ENCODE measurements at regions not wholly inside any gene's neighbourhood (a gene's known extent, or its start where the extent isn't known, plus 50 kb on each side); places are given as distances from the start of the nearest gene placed in this dataset.

DNA sequence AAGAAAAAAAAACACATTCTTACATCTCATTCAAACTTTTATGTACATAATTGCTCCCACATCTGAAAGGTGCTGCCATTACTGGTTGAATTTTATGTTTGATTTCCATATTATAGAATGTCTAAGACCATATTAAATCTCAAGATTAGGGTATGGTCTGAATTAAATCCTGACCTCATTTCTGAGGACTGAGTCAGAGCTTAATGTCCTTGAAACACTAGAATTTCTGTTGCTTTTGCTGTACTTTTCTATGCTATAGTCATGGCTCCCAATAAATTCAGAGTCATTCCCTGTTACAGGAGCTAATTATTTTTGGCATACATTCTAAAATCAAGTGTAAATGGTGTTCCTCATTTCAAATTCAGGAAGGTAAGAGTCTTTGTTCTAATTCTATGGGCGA is 285.3 kb upstream of the MANEA start:
- BruUV-seq (replicated peaks), result no TSS peak
- H3K9ac ChIP-seq (ENCODE audit: low read length), result no peak overlapping the region
- no peak overlapping the region for H3K4me2 ChIP-seq (ENCODE audit: low read length)
- H2AFZ ChIP-seq (ENCODE audit: low read depth, low read length, poor library complexity, severe bottlenecking), result no peak overlapping the region
- H3K9me2 ChIP-seq (ENCODE audit: insufficient read depth), result no peaks in the 10 kb centered on the region
- H3K36me3 ChIP-seq (ENCODE audit: control insufficient read depth in 1 of 2, insufficient read depth in 2 of 2, low read length in 2 of 2), result no peaks in the 10 kb centered on the region
- RAD21 ChIA-PET (ENCODE audit: low non-redundant PET in 1 of 2, low total read pairs in 2 of 2, uncharacterized antibody in 2 of 2, unreplicated experiment in 2 of 2), result no interaction called here
- TF ChIP-seq EZH2phosphoT487 (IDR thresholded peaks at IDR 0.05; ENCODE audit: borderline replicate concordance) (no peak), SP1 (IDR thresholded peaks at IDR 0.05; ENCODE audit: low read depth) (no peak), ELF1 (IDR thresholded peaks at IDR 0.05; ENCODE audit: borderline replicate concordance, low read depth) (no peak), CBX3 (IDR thresholded peaks at IDR 0.05; ENCODE audit: low read depth) (no peak), CEBPB (IDR thresholded peaks at IDR 0.05; ENCODE audit: low read depth) (no peak), JUND (IDR thresholded peaks at IDR 0.05) (no peak), POLR2AphosphoS5 (IDR thresholded peaks at IDR 0.05; ENCODE audit: low read depth, low read length) (no peak), EZH2 (IDR thresholded peaks at IDR 0.05) (no peak)
- TF ChIP-seq, protein P1, sequence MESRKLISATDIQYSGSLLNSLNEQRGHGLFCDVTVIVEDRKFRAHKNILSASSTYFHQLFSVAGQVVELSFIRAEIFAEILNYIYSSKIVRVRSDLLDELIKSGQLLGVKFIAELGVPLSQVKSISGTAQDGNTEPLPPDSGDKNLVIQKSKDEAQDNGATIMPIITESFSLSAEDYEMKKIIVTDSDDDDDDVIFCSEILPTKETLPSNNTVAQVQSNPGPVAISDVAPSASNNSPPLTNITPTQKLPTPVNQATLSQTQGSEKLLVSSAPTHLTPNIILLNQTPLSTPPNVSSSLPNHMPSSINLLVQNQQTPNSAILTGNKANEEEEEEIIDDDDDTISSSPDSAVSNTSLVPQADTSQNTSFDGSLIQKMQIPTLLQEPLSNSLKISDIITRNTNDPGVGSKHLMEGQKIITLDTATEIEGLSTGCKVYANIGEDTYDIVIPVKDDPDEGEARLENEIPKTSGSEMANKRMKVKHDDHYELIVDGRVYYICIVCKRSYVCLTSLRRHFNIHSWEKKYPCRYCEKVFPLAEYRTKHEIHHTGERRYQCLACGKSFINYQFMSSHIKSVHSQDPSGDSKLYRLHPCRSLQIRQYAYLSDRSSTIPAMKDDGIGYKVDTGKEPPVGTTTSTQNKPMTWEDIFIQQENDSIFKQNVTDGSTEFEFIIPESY (IDR thresholded peaks at IDR 0.05; ENCODE audit: extremely low read depth, insufficient replicate concordance, low read length), result no peak
- H4K20me1 ChIP-seq (ENCODE audit: insufficient read depth), result no peaks in the 10 kb centered on the region
- no peak for DNase-seq (ENCODE audit: low read depth, low spot score)
- CTCF ChIA-PET, result no interaction called here
- H3K79me2 ChIP-seq (ENCODE audit: insufficient read depth, low read length), result no peaks in the 10 kb centered on the region
- no peak for ATAC-seq
- H3K4me3 ChIP-seq (replicated peaks in 1 of 2; ENCODE audit: low read depth in 1 of 2, low read length in 2 of 2), result no peak overlapping the region
- no peak overlapping the region for H3K27ac ChIP-seq (ENCODE audit: low read depth, low read length)
- POLR2A ChIA-PET, result no interaction called here
- H3K27me3 ChIP-seq (ENCODE audit: insufficient read depth, low read length), result no peaks in the 10 kb centered on the region
- no peaks in the 10 kb centered on the region for H3K4me1 ChIP-seq (ENCODE audit: control insufficient read depth in 1 of 2, insufficient read depth in 2 of 2, low read length in 2 of 2)
- H3K9me3 ChIP-seq (ENCODE audit: control insufficient read depth in 1 of 2, insufficient read depth in 1 of 2, low read depth in 1 of 2, low read length in 2 of 2), result no peaks in the 10 kb centered on the region; a peak in 1 of 4 replicates
- intact Hi-C loops (cut with micrococcal nuclease), result no loop called here

DNA sequence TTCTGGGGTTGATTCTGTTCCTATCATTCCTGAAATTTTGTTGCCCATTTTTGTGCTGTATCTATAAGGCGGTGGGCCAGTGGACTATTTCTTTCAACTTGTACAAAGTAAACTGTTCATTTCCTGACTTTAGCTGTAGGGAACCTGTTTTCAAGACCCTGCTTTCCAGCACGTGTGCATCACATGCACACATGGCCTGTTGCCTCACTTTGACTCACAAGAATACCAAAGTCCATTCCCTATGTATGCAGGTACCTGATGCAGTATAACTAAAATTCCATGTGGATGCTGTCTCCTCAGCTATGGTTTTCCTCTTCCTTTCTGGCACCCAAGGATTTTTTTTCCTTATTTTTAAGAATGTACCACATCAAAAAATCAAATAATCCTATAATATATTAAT is 284.1 kb upstream of the MANEA start:
- no peaks in the 10 kb centered on the region; a peak in 1 of 4 replicates for H3K9me3 ChIP-seq (ENCODE audit: control insufficient read depth in 1 of 2, insufficient read depth in 1 of 2, low read depth in 1 of 2, low read length in 2 of 2)
- POLR2A ChIA-PET, result no interaction called here
- no peaks in the 10 kb centered on the region for H3K4me1 ChIP-seq (ENCODE audit: control insufficient read depth in 1 of 2, insufficient read depth in 2 of 2, low read length in 2 of 2)
- H3K79me2 ChIP-seq (ENCODE audit: insufficient read depth, low read length), result no peaks in the 10 kb centered on the region
- no peak for DNase-seq (ENCODE audit: low read depth, low spot score)
- BruUV-seq (replicated peaks), result no TSS peak
- H3K27me3 ChIP-seq (ENCODE audit: insufficient read depth, low read length), result no peaks in the 10 kb centered on the region
- H4K20me1 ChIP-seq (ENCODE audit: insufficient read depth), result no peaks in the 10 kb centered on the region
- no peak overlapping the region for H3K27ac ChIP-seq (ENCODE audit: low read depth, low read length)
- H2AFZ ChIP-seq (ENCODE audit: low read depth, low read length, poor library complexity, severe bottlenecking), result no peak overlapping the region
- no peaks in the 10 kb centered on the region for H3K9me2 ChIP-seq (ENCODE audit: insufficient read depth)
- no peak overlapping the region for H3K9ac ChIP-seq (ENCODE audit: low read length)
- intact Hi-C loops (cut with micrococcal nuclease), result no loop called here
- no peaks in the 10 kb centered on the region for H3K36me3 ChIP-seq (ENCODE audit: control insufficient read depth in 1 of 2, insufficient read depth in 2 of 2, low read length in 2 of 2)
- ATAC-seq, result no peak
- no peak overlapping the region for H3K4me2 ChIP-seq (ENCODE audit: low read length)
- no peak overlapping the region for H3K4me3 ChIP-seq (replicated peaks in 1 of 2; ENCODE audit: low read depth in 1 of 2, low read length in 2 of 2)
- RAD21 ChIA-PET (ENCODE audit: low non-redundant PET in 1 of 2, low total read pairs in 2 of 2, uncharacterized antibody in 2 of 2, unreplicated experiment in 2 of 2), result no interaction called here
- CTCF ChIA-PET, result no interaction called here
- TF ChIP-seq TCF7L2 (IDR thresholded peaks at IDR 0.05; ENCODE audit: borderline replicate concordance, extremely low read depth, insufficient read depth, insufficient read length) (no peak), SP1 (IDR thresholded peaks at IDR 0.05; ENCODE audit: low read depth) (no peak), POLR2AphosphoS5 (IDR thresholded peaks at IDR 0.05; ENCODE audit: low read depth, low read length) (no peak), RAD21 (IDR thresholded peaks at IDR 0.05; ENCODE audit: low read depth) (no peak), CBX3 (IDR thresholded peaks at IDR 0.05; ENCODE audit: low read depth) (no peak), ZFX (IDR thresholded peaks at IDR 0.05) (no peak), JUND (IDR thresholded peaks at IDR 0.05) (no peak)
- TF ChIP-seq, protein P1 (IDR thresholded peaks at IDR 0.05; ENCODE audit: extremely low read depth, insufficient replicate concordance, low read length), result no peak
- TF ChIP-seq, protein P2, sequence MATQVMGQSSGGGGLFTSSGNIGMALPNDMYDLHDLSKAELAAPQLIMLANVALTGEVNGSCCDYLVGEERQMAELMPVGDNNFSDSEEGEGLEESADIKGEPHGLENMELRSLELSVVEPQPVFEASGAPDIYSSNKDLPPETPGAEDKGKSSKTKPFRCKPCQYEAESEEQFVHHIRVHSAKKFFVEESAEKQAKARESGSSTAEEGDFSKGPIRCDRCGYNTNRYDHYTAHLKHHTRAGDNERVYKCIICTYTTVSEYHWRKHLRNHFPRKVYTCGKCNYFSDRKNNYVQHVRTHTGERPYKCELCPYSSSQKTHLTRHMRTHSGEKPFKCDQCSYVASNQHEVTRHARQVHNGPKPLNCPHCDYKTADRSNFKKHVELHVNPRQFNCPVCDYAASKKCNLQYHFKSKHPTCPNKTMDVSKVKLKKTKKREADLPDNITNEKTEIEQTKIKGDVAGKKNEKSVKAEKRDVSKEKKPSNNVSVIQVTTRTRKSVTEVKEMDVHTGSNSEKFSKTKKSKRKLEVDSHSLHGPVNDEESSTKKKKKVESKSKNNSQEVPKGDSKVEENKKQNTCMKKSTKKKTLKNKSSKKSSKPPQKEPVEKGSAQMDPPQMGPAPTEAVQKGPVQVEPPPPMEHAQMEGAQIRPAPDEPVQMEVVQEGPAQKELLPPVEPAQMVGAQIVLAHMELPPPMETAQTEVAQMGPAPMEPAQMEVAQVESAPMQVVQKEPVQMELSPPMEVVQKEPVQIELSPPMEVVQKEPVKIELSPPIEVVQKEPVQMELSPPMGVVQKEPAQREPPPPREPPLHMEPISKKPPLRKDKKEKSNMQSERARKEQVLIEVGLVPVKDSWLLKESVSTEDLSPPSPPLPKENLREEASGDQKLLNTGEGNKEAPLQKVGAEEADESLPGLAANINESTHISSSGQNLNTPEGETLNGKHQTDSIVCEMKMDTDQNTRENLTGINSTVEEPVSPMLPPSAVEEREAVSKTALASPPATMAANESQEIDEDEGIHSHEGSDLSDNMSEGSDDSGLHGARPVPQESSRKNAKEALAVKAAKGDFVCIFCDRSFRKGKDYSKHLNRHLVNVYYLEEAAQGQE (IDR thresholded peaks at IDR 0.05; ENCODE audit: low read depth), result no peak
